Stimulated activated CD4-positive, alpha-beta T cell treated with anti-CD3 and anti-CD28 coated beads, Interleukin-12 subunit alpha, Interleukin-12 subunit beta, amount 100 ng/mL, for 24 hours (primary cell): ENCODE measurements at regions not wholly inside any gene's neighbourhood (a gene's known extent, or its start where the extent isn't known, plus 50 kb on each side); places are given as distances from the start of the nearest gene placed in this dataset.

Experiments used
- DNase-seq, 2 experiments: peaks; one replicate each; pipeline ENCODE4 v3.0.0-alpha.2; 2020; ENCODE audit warnings: low read depth in 2 of 2

GRCh38 chr7:423312-424260, 96.1 kb downstream of the PDGFA start:
- DNase-seq, result no peak

- DNase-seq, result no peak
These were observed 95.2 kb downstream of the PDGFA start for GRCh38 chr7:424301-424935.

GRCh38 chr7:424961-425793, 94.5 kb downstream of the PDGFA start:
- DNase-seq, result no peak

GRCh38 chr7:425794-426188, 93.9 kb downstream of the PDGFA start:
- no peak for DNase-seq

GRCh38 chr7:426510-426909, 93.1 kb downstream of the PDGFA start:
- no peak for DNase-seq

- no peak for DNase-seq
These were observed 92.0 kb downstream of the PDGFA start for GRCh38 chr7:427506-428103.

- DNase-seq, result no peak
These were observed 91.3 kb downstream of the PDGFA start for GRCh38 chr7:428387-428786.

GRCh38 chr7:428927-429827, 90.5 kb downstream of the PDGFA start:
- no peak for DNase-seq

GRCh38 chr7:429828-430180, 89.8 kb downstream of the PDGFA start:
- no peak for DNase-seq

GRCh38 chr7:431041-431440, 88.6 kb downstream of the PDGFA start:
- DNase-seq, result no peak

- no peak for DNase-seq
These were observed 88.0 kb downstream of the PDGFA start for GRCh38 chr7:431658-432111.

- DNase-seq, result no peak
These were observed 87.4 kb downstream of the PDGFA start for GRCh38 chr7:432256-432655.

GRCh38 chr7:432933-433332, 86.7 kb downstream of the PDGFA start:
- no peak for DNase-seq

GRCh38 chr7:433558-433957, 86.1 kb downstream of the PDGFA start:
- DNase-seq, result no peak

- DNase-seq, result no peak
These were observed 84.6 kb downstream of the PDGFA start for GRCh38 chr7:434891-435629.

- DNase-seq, result no peak
These were observed 83.8 kb downstream of the PDGFA start for GRCh38 chr7:435630-436366.

GRCh38 chr7:436367-437128, 83.1 kb downstream of the PDGFA start:
- no peak for DNase-seq
